H1 (cell line): ENCODE measurements at regions not wholly inside any gene's neighbourhood (a gene's known extent, or its start where the extent isn't known, plus 50 kb on each side); places are given as distances from the start of the nearest gene placed in this dataset.

Source experiments
- CTCF ChIP-seq, 3 experiments: IDR thresholded peaks; 1 replicate in 2 of 3; 2 replicates in 1 of 3; pipeline versions ENCODE4 v1.5.1 to v1.6.1; 2011; ENCODE audit warnings: low read length in 3 of 3, mild to moderate bottlenecking in 3 of 3, inconsistent platforms in 2 of 3, low read depth in 1 of 3, moderate library complexity in 1 of 3; ENCODE audit not compliant: insufficient read depth in 1 of 3; ENCODE audit errors: control extremely low read depth in 1 of 3
- EP300 ChIP-seq, 2 experiments: IDR thresholded peaks; 1 replicate in 1 of 2; 2 replicates in 1 of 2; pipeline ENCODE4 v1.6.1; 2011 to 2012; ENCODE audit warnings: low read depth in 2 of 2, low read length in 2 of 2, mild to moderate bottlenecking in 2 of 2, borderline replicate concordance in 1 of 2, inconsistent platforms in 1 of 2, moderate library complexity in 1 of 2
- FOSL1 ChIP-seq: IDR thresholded peaks from 2 replicates; pipeline ENCODE4 v1.6.1; 2011; ENCODE audit warnings: mild to moderate bottlenecking, low read depth, low read length, moderate library complexity; ENCODE audit not compliant: insufficient read depth
- GABPA ChIP-seq: IDR thresholded peaks from 2 replicates; pipeline ENCODE4 v1.6.1; 2011; ENCODE audit warnings: mild to moderate bottlenecking, low read length, moderate library complexity, borderline replicate concordance; ENCODE audit not compliant: insufficient read depth
- JUND ChIP-seq: IDR thresholded peaks from 2 replicates; pipeline ENCODE4 v1.6.1; 2011; ENCODE audit warnings: mild to moderate bottlenecking, improper control_type of control experiment, low read length
- KDM1A ChIP-seq: fragments of 200-600, 300-600 bp; sonication (generic); IDR thresholded peaks from 2 replicates; pipeline ENCODE4 v1.7.1; 2016; ENCODE audit warnings: mild to moderate bottlenecking, low read length, borderline replicate concordance
- POLR2A ChIP-seq, 2 experiments: IDR thresholded peaks; 1 replicate in 1 of 2; 2 replicates in 1 of 2; pipeline ENCODE4 v1.6.1; 2011; ENCODE audit warnings: low read depth in 2 of 2, low read length in 2 of 2, mild to moderate bottlenecking in 2 of 2; ENCODE audit errors: control extremely low read depth in 1 of 2
- RBBP5 ChIP-seq: IDR thresholded peaks from 2 replicates; pipeline ENCODE4 v1.7.1; 2012; ENCODE audit warnings: low read depth, mild to moderate bottlenecking, inconsistent platforms, low read length, moderate library complexity, borderline replicate concordance
- SP1 ChIP-seq: IDR thresholded peaks from 2 replicates; pipeline ENCODE4 v1.6.1; 2011; ENCODE audit warnings: low read depth, low read length
- TAF1 ChIP-seq: IDR thresholded peaks from 2 replicates; pipeline ENCODE4 v1.6.1; 2011; ENCODE audit warnings: mild to moderate bottlenecking, low read depth, low read length
- YY1 ChIP-seq: IDR thresholded peaks from 2 replicates; pipeline ENCODE4 v1.6.1; 2011; ENCODE audit warnings: low read depth, mild to moderate bottlenecking, low read length
- TF ChIP-seq, protein P1 (sequence below): IDR thresholded peaks from 2 replicates; pipeline ENCODE4 v1.6.1; 2012; ENCODE audit warnings: inconsistent platforms

DNA sequence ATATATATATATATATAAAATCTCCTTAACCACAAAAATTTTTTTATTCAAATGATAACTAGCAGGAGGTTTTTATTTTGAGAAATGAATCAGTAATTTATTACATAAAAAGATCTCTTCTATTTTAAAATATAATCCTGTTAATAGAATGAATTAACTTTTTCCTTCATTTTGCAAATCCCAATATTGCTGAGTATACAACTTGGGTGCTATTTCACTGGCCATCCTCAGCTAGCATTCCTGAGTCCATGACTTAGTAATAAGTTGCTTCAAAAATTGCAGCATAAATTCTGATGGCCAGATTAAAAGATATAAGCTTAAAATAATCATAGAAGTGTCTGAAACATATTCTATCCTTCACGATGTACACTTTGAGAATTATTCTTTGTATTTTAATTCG is 155.6 kb downstream of the FSIP2 start:
- TF ChIP-seq KDM1A (no peak), CTCF (IDR thresholded peaks at IDR 0.05; ENCODE audit: control extremely low read depth in 1 of 3, insufficient read depth in 1 of 3, low read depth in 1 of 3, low read length in 3 of 3) (no peak), JUND (no peak), RBBP5 (no peak), YY1 (no peak), POLR2A (IDR thresholded peaks at IDR 0.05; ENCODE audit: control extremely low read depth in 1 of 2, low read depth in 2 of 2, low read length in 2 of 2) (no peak), GABPA (no peak), SP1 (no peak), EP300 (IDR thresholded peaks at IDR 0.05; ENCODE audit: borderline replicate concordance in 1 of 2, low read depth in 2 of 2, low read length in 2 of 2) (no peak), FOSL1 (no peak), TAF1 (no peak)
- TF ChIP-seq, protein P1, sequence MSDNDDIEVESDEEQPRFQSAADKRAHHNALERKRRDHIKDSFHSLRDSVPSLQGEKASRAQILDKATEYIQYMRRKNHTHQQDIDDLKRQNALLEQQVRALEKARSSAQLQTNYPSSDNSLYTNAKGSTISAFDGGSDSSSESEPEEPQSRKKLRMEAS: no peak
